ENCODE measurements at regions not wholly inside any gene's neighbourhood (a gene's known extent, or its start where the extent isn't known, plus 50 kb on each side); places are given as distances from the start of the nearest gene placed in this dataset.

GRCh38 chr11:98056945-98057344 lies 963.8 kb upstream of the CNTN5 start:
- TF ChIP-seq CTCF (IDR thresholded peaks at IDR 0.05) (no peak), EZH2 (IDR thresholded peaks at IDR 0.05; ENCODE audit: borderline replicate concordance, insufficient read depth, low read depth, low read length, poor library complexity, severe bottlenecking) (no peak)
